HG03135 (cell line): ENCODE measurements at regions not wholly inside any gene's neighbourhood (a gene's known extent, or its start where the extent isn't known, plus 50 kb on each side); places are given as distances from the start of the nearest gene placed in this dataset.

ENCODE experiments used
- ATAC-seq: cut with Tn5 transposase; IDR thresholded peaks from one replicate; pipeline ENCODE4 v1.9.1; 2021; ENCODE audit warnings: mild to moderate bottlenecking, moderate library complexity; ENCODE audit not compliant: unreplicated experiment

DNA sequence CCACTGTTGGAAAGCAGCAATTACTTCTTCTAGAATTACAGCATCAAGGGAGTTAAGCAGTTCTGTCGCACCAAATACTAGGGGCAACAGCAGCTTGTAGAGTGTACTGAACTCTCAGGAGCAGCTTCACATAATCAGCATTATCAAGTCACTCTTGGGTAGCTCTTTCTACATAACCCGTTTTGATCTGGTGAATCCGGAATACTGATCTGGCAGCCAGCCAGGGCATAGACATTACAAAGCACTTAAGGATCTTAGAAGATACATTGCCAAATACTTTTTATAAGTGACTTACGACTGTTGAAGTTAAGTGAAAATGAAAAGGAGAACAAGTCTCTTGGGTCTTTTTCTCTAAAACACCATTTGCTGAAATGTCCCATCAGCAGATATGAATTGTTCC, 73.2 kb upstream of the NETO1 start:
- no peak for ATAC-seq

GRCh38 chr18:72940509-72940908, 72.7 kb upstream of the NETO1 start:
- no peak for ATAC-seq

DNA sequence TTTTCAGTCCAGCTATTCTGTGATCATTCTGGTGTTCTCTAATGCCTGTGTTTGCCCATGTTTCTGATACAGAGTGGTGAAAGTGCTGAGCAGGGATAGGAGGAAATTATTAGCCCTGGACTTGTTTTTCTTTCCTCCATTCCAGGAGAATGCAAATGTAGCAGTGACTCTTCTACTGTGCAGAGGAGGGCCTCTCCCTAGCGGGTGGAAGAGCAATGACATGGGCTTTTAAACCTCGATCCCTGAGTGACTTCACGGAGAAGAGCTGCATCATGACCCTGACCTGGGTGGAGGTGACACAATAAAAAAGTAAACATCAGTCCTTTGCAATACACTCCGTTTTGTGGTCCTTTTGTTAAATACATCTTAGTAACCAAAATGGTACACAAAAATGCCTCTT, 68.0 kb upstream of the NETO1 start:
- ATAC-seq: no peak

- no peak for ATAC-seq
These were observed 55.1 kb upstream of the NETO1 start for GRCh38 chr18:72922895-72923294.
